Activated CD8-positive, alpha-beta memory T cell treated with anti-CD3 and anti-CD28 coated beads for 1 hour (primary cell): ENCODE measurements at regions not wholly inside any gene's neighbourhood (a gene's known extent, or its start where the extent isn't known, plus 50 kb on each side); places are given as distances from the start of the nearest gene placed in this dataset.
"Not testable (repeated sequence)": the region's sequence is repeated elsewhere in the genome, so short reads cannot be mapped to it uniquely, and the experiment has no call there.

Experiments used
- DNase-seq, 2 donors: peaks; one replicate each; pipeline ENCODE4 v3.0.0-alpha.2; 2020; ENCODE audit warnings: low read depth in 1 of 2; ENCODE audit errors: extremely low read depth in 1 of 2

DNA sequence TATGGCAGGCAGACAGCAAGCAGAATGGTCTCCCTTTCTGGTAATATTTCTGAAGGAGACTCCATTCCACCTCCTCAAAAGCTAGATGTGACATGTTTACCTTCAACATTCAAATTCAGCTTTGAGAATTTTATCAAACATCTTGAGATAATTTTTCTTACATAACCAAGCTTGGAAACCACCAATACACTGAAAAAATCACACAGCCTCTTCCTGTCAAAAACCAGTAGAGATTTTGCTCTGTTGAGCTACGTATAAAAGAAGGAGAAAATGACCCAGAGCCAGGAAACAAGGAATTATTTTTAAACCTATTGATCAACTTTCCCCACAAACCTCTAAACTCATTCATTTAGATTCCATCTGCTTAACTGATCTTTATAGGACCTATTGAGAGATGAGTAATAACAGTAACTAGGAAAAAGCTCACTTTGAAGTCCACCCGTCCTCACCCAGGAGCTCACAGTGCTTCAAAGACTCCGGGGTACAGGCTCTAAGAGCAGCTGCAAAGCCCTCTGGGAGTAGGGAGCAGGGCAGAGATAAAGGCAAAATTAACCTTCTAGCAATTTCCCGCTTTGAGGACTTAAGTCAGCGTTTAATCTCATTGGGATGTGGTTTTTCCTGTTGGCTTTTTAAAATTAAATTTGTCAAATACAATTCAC, 318.2 kb upstream of the RASGEF1B start:
- DNase-seq: no peak

DNA sequence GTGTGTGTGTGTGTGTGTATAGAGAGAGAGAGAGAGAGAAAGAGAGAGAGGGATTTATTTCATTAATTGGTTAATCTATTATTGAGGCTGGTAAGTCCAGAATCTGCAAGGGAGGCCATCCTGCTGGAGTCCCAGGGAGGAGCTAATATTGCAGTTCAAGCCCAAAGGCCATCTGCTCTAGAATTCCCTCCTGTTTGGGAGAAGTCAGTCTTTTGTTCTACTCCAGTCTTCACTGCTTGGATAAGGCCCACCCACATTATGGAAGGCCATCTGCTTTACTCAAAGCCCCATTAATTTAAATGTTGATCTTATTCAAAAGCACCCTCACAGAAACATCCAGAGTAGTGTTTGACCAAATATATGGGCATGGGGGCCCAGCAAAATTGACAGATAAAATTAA, 317.5 kb upstream of the RASGEF1B start:
- DNase-seq: no peak

DNA sequence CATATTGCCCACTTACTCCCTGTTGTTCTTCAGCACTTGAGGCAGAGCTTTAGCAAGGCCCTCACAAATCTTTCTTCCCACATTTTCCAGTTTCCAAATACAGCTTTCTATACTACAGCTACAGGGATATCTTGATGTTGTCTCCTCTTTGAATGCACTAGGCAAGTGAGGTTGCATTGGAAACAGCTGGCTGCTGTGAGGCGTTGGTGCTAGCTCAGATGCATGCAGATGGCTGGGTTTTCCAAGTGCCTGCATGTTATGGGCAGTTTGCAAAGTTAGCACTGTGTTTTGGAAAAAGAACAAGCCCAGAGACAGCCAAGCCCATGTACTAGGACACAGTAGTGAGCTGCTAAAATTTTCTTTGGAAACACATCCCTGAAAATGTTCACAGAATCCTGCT, 315.1 kb upstream of the RASGEF1B start:
- no peak for DNase-seq

DNA sequence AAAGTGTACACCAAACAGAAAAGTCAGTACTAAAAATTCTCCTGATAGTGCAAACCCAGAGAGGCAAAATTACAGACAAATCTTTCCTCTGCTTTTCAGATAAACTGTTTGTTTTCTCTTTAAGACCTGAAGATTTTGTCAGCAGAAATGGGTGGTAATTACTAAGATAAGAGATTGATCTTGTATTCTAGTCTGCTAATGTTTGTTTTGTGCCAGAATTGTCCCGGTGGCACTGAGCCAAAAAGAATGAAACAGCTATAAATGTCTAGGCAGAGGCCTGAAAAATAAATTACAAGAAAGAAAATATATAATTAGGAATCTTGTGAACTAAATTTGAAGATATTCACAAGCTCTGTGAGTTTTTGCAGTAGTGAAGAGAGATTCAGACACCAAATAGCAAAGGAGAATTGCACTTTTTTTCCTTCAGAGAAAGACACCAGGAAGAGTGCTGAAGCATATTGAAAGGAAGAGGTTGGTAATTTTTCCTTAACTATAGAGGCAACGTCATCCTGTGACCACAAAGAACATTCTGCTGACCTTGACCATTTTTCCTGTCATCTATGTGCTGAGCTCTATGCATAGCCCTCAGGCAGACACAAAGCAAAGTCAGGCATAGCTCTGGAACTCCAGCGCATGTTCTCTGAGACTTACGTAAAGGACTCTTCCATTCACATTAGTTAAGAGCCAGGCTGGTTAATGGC, 314.5 kb upstream of the RASGEF1B start:
- DNase-seq: no peak

DNA sequence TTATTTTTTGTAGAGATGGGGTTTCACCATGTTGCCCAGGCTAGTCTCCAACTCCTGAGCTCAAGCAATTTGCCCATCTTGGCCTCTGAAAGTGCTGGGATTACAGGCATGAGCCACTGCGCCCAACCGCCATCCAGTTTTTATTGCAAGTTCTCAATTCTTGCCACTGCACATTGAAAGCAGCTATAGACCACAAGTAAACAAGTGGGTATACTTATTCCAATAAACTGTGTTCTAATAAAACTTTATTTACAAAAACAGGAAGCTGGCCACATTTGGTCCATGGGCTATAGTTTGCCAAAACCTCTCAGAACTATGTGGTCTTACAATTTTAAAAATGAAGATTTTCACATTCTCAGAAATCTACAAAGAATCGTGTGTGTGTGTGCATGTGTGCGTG, 313.6 kb upstream of the RASGEF1B start:
- no peak for DNase-seq

DNA sequence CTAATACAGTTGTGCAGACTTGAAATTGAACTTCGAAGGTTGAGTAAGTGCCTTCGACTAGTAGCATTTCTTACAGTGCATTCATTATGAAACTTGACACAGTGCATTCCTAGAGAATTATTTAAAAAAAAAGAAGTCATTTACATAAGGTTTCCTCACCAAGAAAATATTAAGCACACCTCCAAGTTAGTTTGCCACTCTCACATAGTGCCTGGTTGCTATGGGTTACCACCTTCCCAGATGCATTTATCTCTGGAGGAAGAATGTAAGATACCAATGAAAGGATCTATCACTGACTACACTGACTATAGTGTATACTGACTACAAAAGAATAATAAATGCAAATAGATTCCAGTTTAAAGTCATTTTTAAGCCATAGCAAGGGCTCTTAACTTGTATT, 311.9 kb upstream of the RASGEF1B start:
- DNase-seq: no peak

DNA sequence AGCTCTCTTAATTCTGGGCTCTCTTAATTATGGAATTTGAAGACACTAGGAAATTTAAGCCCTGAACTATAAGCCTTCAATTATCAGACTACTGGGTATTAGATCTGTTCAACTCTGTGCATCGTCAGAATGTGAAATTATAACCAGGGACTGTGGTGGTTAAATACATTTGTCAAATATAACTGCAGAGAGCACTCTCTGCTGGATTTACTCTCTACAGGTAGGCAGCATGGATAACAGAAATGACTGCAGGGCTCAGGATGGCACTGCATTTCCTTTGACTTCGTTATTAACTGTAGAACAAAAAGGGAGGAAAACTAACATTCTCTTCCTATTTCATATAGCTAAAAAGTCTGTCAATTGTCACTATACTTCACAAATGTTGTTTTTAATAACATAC, 310.1 kb upstream of the RASGEF1B start:
- DNase-seq: no peak

DNA sequence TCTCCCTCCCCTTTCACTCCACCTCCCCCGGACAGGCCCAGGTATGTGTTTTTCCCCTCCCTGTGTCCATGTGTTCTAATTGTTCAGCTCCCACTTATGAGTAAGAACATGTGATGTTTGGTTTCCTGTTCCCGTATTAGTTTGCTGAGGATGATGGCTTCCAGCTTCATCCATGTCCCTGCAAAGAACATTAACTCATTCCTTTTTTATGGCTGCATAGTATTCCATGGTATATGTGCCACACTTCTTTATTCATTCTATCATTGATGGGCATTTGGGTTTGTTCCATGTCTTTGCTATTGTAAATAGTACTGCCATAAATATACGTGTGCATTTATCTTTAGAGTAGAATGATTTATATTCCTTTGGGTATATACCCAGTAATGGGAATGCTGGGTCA, 306.0 kb upstream of the RASGEF1B start:
- not testable (repeated sequence) for DNase-seq

DNA sequence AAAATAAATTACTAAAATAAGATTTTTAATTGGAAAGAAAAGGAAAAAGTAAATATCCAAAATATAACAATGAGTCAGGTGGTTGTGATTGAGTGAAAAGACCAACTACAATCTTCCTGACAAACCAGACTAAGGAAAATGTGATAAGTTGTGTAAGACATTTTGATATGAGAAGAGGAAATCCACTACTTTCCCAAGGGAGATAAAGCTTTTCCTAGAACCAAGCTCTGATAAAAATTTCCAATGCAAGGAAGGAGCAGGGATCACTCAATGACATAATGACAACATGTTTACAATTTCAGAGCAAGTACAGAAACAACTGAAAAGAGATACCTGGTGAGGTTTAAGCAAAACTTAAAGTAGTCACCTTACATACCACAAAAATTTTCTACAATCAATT, 305.1 kb upstream of the RASGEF1B start:
- DNase-seq: no peak

DNA sequence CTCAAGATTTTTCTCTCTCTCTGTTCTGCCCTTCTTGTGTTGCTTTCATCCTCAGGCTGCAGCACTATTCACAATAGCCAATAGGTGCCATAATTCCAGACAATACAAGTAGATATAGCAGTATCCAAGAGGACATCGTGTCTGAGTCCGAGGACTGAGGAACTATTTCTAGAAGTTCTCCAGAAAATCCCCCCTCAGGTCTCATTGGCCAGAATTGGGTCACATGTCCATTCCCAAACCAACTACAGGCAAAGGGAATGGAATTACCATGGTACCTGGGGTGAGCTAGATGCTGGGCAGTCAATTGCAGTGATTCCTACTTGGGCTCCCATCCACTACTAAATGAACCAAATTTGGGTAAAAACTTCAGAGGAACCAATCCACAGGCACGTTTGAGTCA, 301.9 kb upstream of the RASGEF1B start:
- DNase-seq: no peak

DNA sequence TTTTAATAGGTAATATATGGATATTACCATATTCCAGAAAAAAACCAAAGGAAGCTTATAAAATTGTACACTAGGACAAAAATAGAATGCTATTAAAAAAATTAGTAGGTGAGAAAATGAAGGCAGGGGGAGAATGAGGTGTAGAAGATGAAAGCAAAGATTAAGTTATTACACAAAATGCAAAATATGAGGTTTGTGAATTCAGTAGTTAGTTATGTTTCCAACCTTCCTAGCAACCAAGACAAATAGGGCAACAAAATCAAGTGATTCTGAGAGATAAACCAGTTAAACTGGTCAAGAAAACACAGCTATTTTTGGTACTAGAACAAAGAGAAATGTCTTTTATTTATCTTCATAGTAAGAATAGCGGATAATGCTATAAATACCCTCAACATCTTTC, 300.0 kb upstream of the RASGEF1B start:
- no peak for DNase-seq

DNA sequence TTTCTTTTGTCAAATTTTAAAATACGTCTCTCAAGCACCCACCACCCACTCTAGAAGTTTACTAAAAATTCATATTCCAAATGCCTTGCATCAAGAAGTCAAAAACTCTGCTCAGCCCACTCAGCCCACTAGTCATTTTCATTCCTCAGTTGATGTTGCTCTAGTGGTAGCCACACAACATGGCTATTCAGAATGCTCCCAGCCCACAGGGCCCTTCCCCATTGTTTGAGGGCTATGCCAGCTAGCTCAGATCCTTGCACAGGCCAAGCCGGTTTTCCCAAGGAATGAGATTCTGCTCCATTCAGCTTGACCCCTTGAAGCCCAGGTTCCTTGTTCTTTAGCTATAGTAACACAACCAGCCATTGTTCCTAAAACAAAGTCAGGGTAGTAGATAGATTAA, 297.5 kb upstream of the RASGEF1B start:
- no peak for DNase-seq

DNA sequence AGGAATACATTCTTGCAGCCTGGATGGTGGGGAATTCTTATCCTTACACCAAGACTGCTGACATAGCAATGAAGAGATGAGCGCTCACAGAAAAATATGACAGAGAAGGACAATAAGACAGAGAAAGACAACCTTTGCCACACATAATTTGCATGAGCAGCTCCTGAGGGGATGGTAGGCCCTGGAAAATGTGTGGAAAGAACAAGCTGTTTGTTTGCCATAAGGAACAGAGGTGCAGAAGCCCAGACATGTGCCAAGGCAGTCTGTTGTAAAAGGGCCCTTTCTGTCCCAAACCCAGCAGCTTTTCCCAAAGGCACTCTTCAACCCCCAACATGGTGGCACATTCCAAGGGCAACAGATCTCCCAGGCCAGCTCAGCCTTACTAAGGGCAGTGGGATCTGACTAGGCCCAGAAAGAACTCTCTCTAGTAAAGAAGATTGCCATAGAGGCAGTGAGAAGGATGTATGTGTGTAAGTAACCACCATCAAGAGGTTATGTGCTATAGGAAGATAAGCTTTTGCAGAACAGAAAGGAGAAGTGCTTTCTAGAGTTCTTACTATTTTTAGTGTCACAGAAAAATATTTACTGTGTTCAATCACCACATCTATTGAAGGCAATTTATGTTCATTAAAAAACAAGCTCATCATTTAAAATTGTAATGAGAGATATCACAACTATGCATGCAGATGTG, 287.0 kb upstream of the RASGEF1B start:
- DNase-seq: no peak

DNA sequence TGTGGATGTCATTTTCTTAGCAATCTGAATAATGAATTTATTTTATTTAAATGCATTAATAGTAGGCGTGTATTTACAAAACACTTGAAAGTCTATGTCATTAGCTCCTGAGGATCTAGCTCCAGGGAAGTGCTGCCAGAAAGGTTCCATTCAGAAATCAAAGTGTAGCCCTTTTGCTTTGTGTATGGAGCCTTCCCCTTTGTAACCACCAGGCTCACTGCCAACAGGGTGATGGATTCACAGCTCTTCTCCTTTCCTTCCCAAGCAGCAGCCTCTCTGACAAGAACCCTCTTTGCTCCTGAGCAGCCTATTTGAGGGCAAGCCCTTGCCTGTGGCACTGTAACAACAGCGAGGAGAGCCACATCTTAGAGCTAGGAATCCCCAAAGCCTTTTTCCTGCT, 286.0 kb upstream of the RASGEF1B start:
- no peak for DNase-seq

DNA sequence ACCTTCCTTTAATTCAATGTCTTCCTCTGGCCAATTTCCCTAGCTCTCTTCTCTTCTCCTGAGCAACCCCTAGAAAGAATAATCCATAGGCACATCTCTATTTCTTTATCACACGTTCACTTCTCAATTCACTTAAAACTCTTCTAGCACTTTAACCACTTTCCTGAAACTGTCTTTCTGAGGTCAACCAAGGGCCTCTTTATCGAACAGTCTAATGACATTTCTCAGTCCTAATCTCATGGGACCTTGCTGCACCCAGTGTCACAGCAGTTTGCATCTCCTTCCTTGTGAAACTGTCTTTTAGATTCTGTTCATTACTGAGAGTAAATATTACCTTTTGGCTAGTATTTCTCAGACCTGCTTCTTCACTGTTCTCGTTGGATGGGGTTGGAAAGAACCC, 285.3 kb upstream of the RASGEF1B start:
- DNase-seq: no peak

DNA sequence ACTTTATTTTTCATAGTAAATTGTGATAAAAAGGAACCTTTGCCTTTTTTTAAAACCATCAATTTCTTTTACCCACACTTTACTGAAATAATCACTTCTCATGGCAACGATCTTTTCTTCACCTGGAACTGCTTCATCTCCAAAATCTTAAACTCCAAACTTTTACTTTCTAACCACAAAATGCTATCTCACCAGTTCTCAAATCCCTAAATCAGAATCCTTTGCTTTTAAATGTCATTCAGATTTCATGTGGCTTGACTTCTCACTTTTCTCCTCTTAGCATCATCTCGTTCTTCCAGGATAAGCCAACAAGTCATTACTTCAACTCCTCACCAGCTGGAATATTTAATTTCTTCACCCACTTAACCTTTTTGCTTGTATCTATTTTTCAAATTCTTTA, 284.3 kb upstream of the RASGEF1B start:
- no peak for DNase-seq

DNA sequence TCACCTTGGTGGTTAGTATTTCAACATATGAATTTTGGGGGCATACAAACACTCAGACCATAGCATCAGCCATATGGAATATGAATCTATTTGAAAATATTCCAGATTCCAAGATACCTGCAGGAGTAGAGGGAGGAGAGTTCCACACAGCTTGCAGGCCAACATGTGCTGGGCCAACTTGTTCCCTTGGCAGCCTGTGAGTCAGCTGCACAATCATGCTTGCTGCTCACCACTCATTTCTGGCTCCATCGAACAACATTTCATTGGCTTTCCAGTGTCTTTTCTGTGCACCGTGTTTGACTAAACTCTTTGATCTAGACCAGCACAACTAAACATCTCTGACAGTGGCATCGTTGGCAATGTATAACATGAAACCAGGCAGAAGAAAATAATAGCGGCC, 282.5 kb upstream of the RASGEF1B start:
- DNase-seq: no peak

DNA sequence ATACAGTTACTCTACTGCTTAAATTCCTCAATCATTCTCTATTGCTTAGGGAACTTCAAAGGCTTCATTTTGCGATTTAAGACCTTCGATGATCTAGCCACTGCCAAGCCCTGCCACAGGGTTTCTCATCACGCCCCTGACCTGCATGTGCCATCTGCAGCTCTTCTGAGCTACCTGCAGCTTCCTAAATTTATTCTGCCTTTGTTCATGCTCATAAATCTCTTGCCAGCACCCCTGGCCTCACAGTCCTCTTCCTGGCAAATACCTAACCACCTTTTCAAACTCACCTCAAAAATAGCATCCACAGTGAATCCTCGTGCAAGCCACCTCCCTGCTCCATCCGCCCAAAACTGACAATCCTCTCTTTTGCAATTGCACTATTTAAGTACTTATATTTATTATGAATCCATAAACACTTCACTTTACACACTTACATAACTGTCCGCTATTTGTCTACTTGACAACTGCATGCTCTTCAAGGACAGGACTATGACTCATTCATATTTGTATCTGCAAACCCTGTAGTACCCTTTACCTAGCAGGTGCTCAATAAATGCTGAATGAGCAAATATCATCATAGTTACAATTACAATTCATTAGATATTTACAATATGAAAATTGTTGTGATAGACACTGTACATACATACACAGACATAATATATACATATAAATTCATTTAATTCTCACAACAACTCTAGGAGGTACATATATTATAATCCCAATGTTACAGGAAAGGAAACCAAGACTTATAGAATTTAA, 280.0 kb upstream of the RASGEF1B start:
- DNase-seq: no peak

DNA sequence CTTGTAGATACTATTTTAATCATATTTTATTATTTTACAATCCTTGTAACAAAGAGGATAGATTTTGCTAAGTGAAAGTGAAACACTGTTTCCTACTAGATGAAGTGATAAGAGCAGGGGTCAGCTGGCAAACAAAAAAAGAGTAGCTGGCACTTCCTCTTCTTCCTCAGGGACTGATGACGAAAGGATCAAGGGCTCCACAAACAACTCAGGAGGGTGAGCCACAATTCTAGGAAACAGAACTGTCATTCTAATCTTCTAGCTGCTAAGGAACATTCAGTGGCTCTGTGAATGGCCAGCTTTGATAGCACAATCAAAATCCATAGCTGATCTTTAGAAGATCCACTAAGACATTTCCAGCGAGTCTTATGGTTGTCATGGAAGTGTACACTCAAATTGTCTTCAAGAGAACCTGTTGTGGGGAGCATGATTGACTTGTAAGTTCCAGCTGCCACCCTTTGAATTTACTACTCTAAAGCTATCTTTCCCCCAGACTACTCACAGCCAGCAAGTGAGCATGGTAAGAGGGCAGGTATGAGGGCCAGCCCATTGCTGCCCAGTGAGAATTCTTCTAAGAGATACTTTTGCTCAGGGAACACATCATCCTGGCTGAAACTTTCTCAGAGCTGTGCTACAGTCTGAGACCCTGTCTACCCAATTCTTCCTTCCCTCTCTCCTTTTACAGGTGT, 275.7 kb upstream of the RASGEF1B start:
- DNase-seq: no peak

DNA sequence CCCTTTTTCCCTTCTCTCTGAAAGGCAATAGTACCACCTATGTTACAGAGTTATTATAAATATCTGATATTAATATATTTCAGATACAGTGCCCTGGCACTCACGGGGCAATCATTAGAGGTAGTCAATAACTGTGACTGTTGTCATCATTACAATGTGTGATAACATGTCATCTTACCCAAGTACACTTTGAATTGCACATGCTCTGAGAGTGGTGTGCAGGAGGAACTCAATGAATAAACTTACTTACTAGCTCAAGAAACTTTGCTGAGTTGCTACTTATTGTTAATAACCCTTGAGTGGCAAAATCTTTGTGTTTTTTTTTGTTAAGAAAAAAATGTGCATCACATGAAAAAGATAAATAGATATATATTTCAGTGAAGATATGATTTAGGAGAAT, 275.1 kb upstream of the RASGEF1B start:
- DNase-seq: no peak

DNA sequence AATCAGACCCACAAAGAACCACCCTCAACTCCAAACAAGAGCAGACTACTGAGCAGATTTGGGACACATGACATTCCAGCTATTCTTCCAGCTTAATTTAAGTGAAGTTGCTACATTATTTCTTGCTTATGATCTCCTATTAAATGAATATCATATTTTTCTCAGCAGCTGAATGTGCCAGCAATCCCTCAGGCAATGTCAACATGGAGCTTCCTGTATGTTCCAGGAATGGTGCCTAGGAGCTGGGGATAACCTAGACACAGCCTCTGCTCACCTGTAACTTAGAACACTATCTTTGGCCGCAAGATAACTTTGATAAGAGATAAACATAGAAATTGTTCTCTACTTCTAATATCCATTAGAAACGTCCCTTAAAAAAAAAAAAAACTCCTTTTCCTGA, 274.4 kb upstream of the RASGEF1B start:
- DNase-seq: no peak
